CD14-positive monocyte (primary cell): ENCODE measurements at regions not wholly inside any gene's neighbourhood (a gene's known extent, or its start where the extent isn't known, plus 50 kb on each side); places are given as distances from the start of the nearest gene placed in this dataset.

Source experiments
- DNase-seq, 3 donors: peaks; one replicate each; pipeline ENCODE4 v3.0.0-alpha.2; 2011 to 2022
- H2AFZ ChIP-seq: 2 replicates; pipeline ENCODE4 v1.6.0; 2012; ENCODE audit warnings: mild to moderate bottlenecking, low read depth, low read length, inconsistent platforms; ENCODE audit not compliant: insufficient read depth, poor library complexity, severe bottlenecking
- H3K27ac ChIP-seq, 2 donors: 1 replicate in 1 of 2; 2 replicates in 1 of 2; pipeline ENCODE4 v1.5.1; 2012 to 2013; ENCODE audit warnings: low read length in 2 of 2, control low read depth in 1 of 2, inconsistent platforms in 1 of 2, low read depth in 1 of 2, mild to moderate bottlenecking in 1 of 2
- H3K27me3 ChIP-seq, 2 donors: one replicate each; pipeline versions ENCODE4 v1.6.0 to v1.6.1; 2011 to 2013; ENCODE audit warnings: low read length in 2 of 2; ENCODE audit not compliant: control insufficient read depth in 2 of 2, insufficient read depth in 2 of 2
- H3K36me3 ChIP-seq, 2 donors: replicated peaks in 1 of 2; 1 replicate in 1 of 2; 2 replicates in 1 of 2; pipeline versions ENCODE4 v1.5.1 to v1.6.1; 2012 to 2013; ENCODE audit warnings: low read length in 2 of 2, control low read depth in 1 of 2, inconsistent platforms in 1 of 2, mild to moderate bottlenecking in 1 of 2; ENCODE audit not compliant: insufficient read depth in 2 of 2, control insufficient read depth in 1 of 2
- H3K4me1 ChIP-seq, 2 donors: 1 replicate in 1 of 2; 2 replicates in 1 of 2; pipeline versions ENCODE4 v1.5.1 to v1.6.1; 2012 to 2013; ENCODE audit warnings: low read length in 2 of 2, control low read depth in 1 of 2, inconsistent platforms in 1 of 2, mild to moderate bottlenecking in 1 of 2, moderate library complexity in 1 of 2; ENCODE audit not compliant: insufficient read depth in 2 of 2, control insufficient read depth in 1 of 2
- H3K4me2 ChIP-seq: replicated peaks from 2 replicates; pipeline ENCODE3; 2012; ENCODE audit warnings: low read length, moderate library complexity, mild to moderate bottlenecking; ENCODE audit not compliant: poor library complexity, severe bottlenecking; ENCODE audit errors: extremely low read depth
- H3K4me3 ChIP-seq, 3 experiments: fragments of 200-600 bp in 1 of 3; sonication (generic) in 1 of 3; replicated peaks in 1 of 3; 1 replicate in 2 of 3; 2 replicates in 1 of 3; pipeline ENCODE4 v1.5.1; 2011 to 2013; ENCODE audit warnings: low read length in 3 of 3, mild to moderate bottlenecking in 3 of 3, control low read depth in 2 of 3, low read depth in 2 of 3, inconsistent platforms in 1 of 3, moderate library complexity in 1 of 3
- H3K79me2 ChIP-seq: 2 replicates; pipeline ENCODE4 v1.6.0; 2012; ENCODE audit warnings: mild to moderate bottlenecking, control low read depth, inconsistent platforms, low read length, moderate library complexity; ENCODE audit not compliant: insufficient read depth
- H3K9ac ChIP-seq: 2 replicates; pipeline ENCODE4 v1.6.0; 2017; ENCODE audit warnings: low read length, mild to moderate bottlenecking; ENCODE audit not compliant: insufficient read depth, poor library complexity, severe bottlenecking
- H3K9me3 ChIP-seq, 2 donors: replicated peaks in 1 of 2; 1 replicate in 1 of 2; 2 replicates in 1 of 2; pipeline versions ENCODE4 v1.5.1 to v1.6.1; 2012 to 2013; ENCODE audit warnings: low read length in 2 of 2, control low read depth in 1 of 2; ENCODE audit not compliant: control insufficient read depth in 1 of 2, insufficient read depth in 1 of 2
- H4K20me1 ChIP-seq: 2 replicates; pipeline ENCODE4 v1.6.0; 2012; ENCODE audit warnings: mild to moderate bottlenecking, low read length, control low read depth, moderate library complexity; ENCODE audit not compliant: insufficient read depth
- H3K27ac Mint-ChIP-seq, 7 donors: one replicate each; pipeline ENCODE4 v1.8.0; 2020; ENCODE audit warnings: mild to moderate bottlenecking in 7 of 7, mixed read lengths in 7 of 7, moderate library complexity in 6 of 7, inconsistent platforms in 2 of 7
- H3K27me3 Mint-ChIP-seq, 3 donors: one replicate each; pipeline ENCODE4 v1.8.0; 2021 to 2022; ENCODE audit warnings: low read depth in 3 of 3, mild to moderate bottlenecking in 3 of 3, mixed read lengths in 3 of 3, moderate library complexity in 3 of 3, inconsistent platforms in 1 of 3
- H3K36me3 Mint-ChIP-seq, 2 donors: one replicate each; pipeline ENCODE4 v1.8.0; 2020; ENCODE audit warnings: mixed read lengths in 2 of 2, inconsistent platforms in 1 of 2, mild to moderate bottlenecking in 1 of 2
- H3K4me1 Mint-ChIP-seq: one replicate; pipeline ENCODE4 v1.8.0; 2020; ENCODE audit warnings: mild to moderate bottlenecking, mixed read lengths
- H3K4me3 Mint-ChIP-seq, 2 donors: one replicate each; pipeline ENCODE4 v1.8.0; 2020; ENCODE audit warnings: mild to moderate bottlenecking in 2 of 2, mixed read lengths in 2 of 2, moderate library complexity in 1 of 2
- H3K9me3 Mint-ChIP-seq, 7 donors: one replicate each; pipeline ENCODE4 v1.8.0; 2020 to 2022; ENCODE audit warnings: mixed read lengths in 7 of 7, mild to moderate bottlenecking in 6 of 7, moderate library complexity in 6 of 7, inconsistent platforms in 2 of 7
- CTCF ChIP-seq: fragments of 200-600 bp; IDR thresholded peaks from one replicate; pipeline ENCODE4 v1.8.0; 2022; ENCODE audit warnings: antibody characterized with exemption, mild to moderate bottlenecking
- WGBS: methylation state at CpG from one replicate; pipeline ENCODE4 v1.1.5; 2013; ENCODE audit warnings: missing lambda C conversion rate; ENCODE audit not compliant: insufficient coverage; 5-methylcytosine and 5-hydroxymethylcytosine counted together
- intact Hi-C, 2 donors: fragments of 100-400 bp; cut with micrococcal nuclease; formaldehyde crosslinking; loops; one replicate each; pipeline versions ENCODE4 v1.15.0 to v1.15.1; 2023

GRCh38 chr22:49717322-49717919, 110.3 kb downstream of the BRD1 start:
- H2AFZ ChIP-seq = no peak overlapping the region
- no peak overlapping the region for H3K27ac ChIP-seq
- no peak overlapping the region for H3K9ac ChIP-seq
- no peak overlapping the region for H3K4me3 Mint-ChIP-seq
- 94% methylated on average over 15 of the region's 24 CpGs for WGBS
- H3K9me3 ChIP-seq = no peaks in the 10 kb centered on the region
- peaks cover 0 to 2% (median 0%) of the 10 kb centered on the region in 7 donors for H3K9me3 Mint-ChIP-seq
- H3K36me3 ChIP-seq = no peaks in the 10 kb centered on the region
- H3K27me3 Mint-ChIP-seq = peaks cover 6 to 11% (median 9%) of the 10 kb centered on the region in 3 donors
- no peaks in the 10 kb centered on the region for H3K4me1 Mint-ChIP-seq
- intact Hi-C loops = no loop called here
- no peak overlapping the region for H3K4me2 ChIP-seq
- TF ChIP-seq CTCF = no peak
- H3K4me1 ChIP-seq = no peaks in the 10 kb centered on the region
- H3K4me3 ChIP-seq = no peak overlapping the region
- peaks cover 0 to under 1% of the 10 kb centered on the region in 2 donors for H3K27me3 ChIP-seq
- H3K27ac Mint-ChIP-seq = no peak overlapping the region
- no peaks in the 10 kb centered on the region for H4K20me1 ChIP-seq
- no peak for DNase-seq
- no peaks in the 10 kb centered on the region for H3K36me3 Mint-ChIP-seq
- H3K79me2 ChIP-seq = no peaks in the 10 kb centered on the region

- 82% methylated on average over 8 of the region's 12 CpGs for WGBS
- no peak overlapping the region for H2AFZ ChIP-seq
- no peak for DNase-seq
- no peak overlapping the region for H3K27ac ChIP-seq
- no peaks in the 10 kb centered on the region for H3K9me3 ChIP-seq
- no peaks in the 10 kb centered on the region for H4K20me1 ChIP-seq
- Mint-ChIP-seq H3K27ac (no peak overlapping the region), H3K4me3 (no peak overlapping the region), H3K4me1 (no peaks in the 10 kb centered on the region), H3K36me3 (no peaks in the 10 kb centered on the region), H3K9me3 (peaks cover 0 to 3% (median 0%) of the 10 kb centered on the region in 7 donors), H3K27me3 (peaks cover 10 to 14% (median 10%) of the 10 kb centered on the region in 3 donors)
- H3K79me2 ChIP-seq = no peaks in the 10 kb centered on the region
- no peak for TF ChIP-seq CTCF
- intact Hi-C loops = no loop called here
- no peaks in the 10 kb centered on the region for H3K36me3 ChIP-seq
- no peak overlapping the region for H3K4me3 ChIP-seq
- H3K9ac ChIP-seq = no peak overlapping the region
- peaks cover 0 to 2% of the 10 kb centered on the region in 2 donors for H3K27me3 ChIP-seq
- no peak overlapping the region for H3K4me2 ChIP-seq
- H3K4me1 ChIP-seq = no peaks in the 10 kb centered on the region
These were observed 111.2 kb downstream of the BRD1 start for GRCh38 chr22:49716441-49716840.
